ENCODE measurements at regions not wholly inside any gene's neighbourhood (a gene's known extent, or its start where the extent isn't known, plus 50 kb on each side); places are given as distances from the start of the nearest gene placed in this dataset.

GRCh38 chr16:86680162-86680561 lies 101.8 kb downstream of the FOXL1 start:
- no peak for DNase-seq
- peak; percentile 79 for ATAC-seq
- intact Hi-C loops (cut with micrococcal nuclease) = no loop called here

- DNase-seq (no peak), ATAC-seq (peak; percentile 30)
- intact Hi-C loops (cut with micrococcal nuclease) = no loop called here
These were observed 102.3 kb downstream of the FOXL1 start for GRCh38 chr16:86680661-86681030.

- peak; percentile 64 for ATAC-seq
- intact Hi-C loops (cut with micrococcal nuclease) = no loop called here
These were observed 102.8 kb downstream of the FOXL1 start for GRCh38 chr16:86681031-86681756.

GRCh38 chr16:86681757-86682106 lies 103.4 kb downstream of the FOXL1 start:
- ATAC-seq (no peak), DNase-seq (no peak)
- intact Hi-C loops (cut with micrococcal nuclease) = no loop called here

More at GRCh38 chr16:86681031-86681756, 102.8 kb downstream of the FOXL1 start:
- peak; percentile 68 for DNase-seq

GRCh38 chr16:86682219-86682904 lies 104.0 kb downstream of the FOXL1 start:
- DNase-seq = no peak
- intact Hi-C loops (cut with micrococcal nuclease) = no loop called here
- ATAC-seq = peak; percentile 8

- no peak for ATAC-seq
- intact Hi-C loops (cut with micrococcal nuclease) = no loop called here
- DNase-seq = no peak
These were observed 105.3 kb downstream of the FOXL1 start for GRCh38 chr16:86683441-86684194.

- intact Hi-C loops (cut with micrococcal nuclease) = no loop called here
- ATAC-seq (no peak), DNase-seq (no peak)
These were observed 106.7 kb downstream of the FOXL1 start for GRCh38 chr16:86685076-86685475.

GRCh38 chr16:86690970-86691369 lies 112.6 kb downstream of the FOXL1 start:
- intact Hi-C loops (cut with micrococcal nuclease) = no loop called here
- DNase-seq = no peak
- no peak for ATAC-seq

GRCh38 chr16:86692426-86692825 lies 114.1 kb downstream of the FOXL1 start:
- DNase-seq = no peak
- intact Hi-C loops (cut with micrococcal nuclease) = no loop called here
- ATAC-seq = no peak

GRCh38 chr16:86693033-86693432 lies 114.7 kb downstream of the FOXL1 start:
- intact Hi-C loops (cut with micrococcal nuclease) = no loop called here
- DNase-seq (no peak), ATAC-seq (no peak)

GRCh38 chr16:86697715-86698114 lies 119.4 kb downstream of the FOXL1 start:
- ATAC-seq = no peak
- intact Hi-C loops (cut with micrococcal nuclease) = no loop called here
- no peak for DNase-seq

- no peak for ATAC-seq
- DNase-seq = no peak
- intact Hi-C loops (cut with micrococcal nuclease) = no loop called here
These were observed 121.9 kb downstream of the FOXL1 start for GRCh38 chr16:86700046-86700945.

GRCh38 chr16:86701286-86701975 lies 123.1 kb downstream of the FOXL1 start:
- no peak for DNase-seq
- intact Hi-C loops (cut with micrococcal nuclease) = no loop called here

GRCh38 chr16:86702824-86703588 lies 124.7 kb downstream of the FOXL1 start:
- intact Hi-C loops (cut with micrococcal nuclease) = no loop called here
- DNase-seq (no peak), ATAC-seq (no peak)

More at GRCh38 chr16:86701286-86701975, 123.1 kb downstream of the FOXL1 start:
- ATAC-seq = no peak

- DNase-seq = no peak
- intact Hi-C loops (cut with micrococcal nuclease) = no loop called here
- no peak for ATAC-seq
These were observed 126.2 kb downstream of the FOXL1 start for GRCh38 chr16:86704516-86704915.

GRCh38 chr16:86706726-86707125 lies 128.4 kb downstream of the FOXL1 start:
- intact Hi-C loops (cut with micrococcal nuclease) = no loop called here
- ATAC-seq (no peak), DNase-seq (no peak)

GRCh38 chr16:86707171-86707570 lies 128.8 kb downstream of the FOXL1 start:
- intact Hi-C loops (cut with micrococcal nuclease) = no loop called here
- ATAC-seq (no peak), DNase-seq (no peak)

GRCh38 chr16:86707581-86707980 lies 129.2 kb downstream of the FOXL1 start:
- DNase-seq (no peak), ATAC-seq (no peak)
- intact Hi-C loops (cut with micrococcal nuclease) = no loop called here

Measured in left ventricle myocardium superior (tissue), 1 donor.